ENCODE measurements at regions not wholly inside any gene's neighbourhood (a gene's known extent, or its start where the extent isn't known, plus 50 kb on each side); places are given as distances from the start of the nearest gene placed in this dataset.
"Not testable (repeated sequence)": the region's sequence is repeated elsewhere in the genome, so short reads cannot be mapped to it uniquely, and the experiment has no call there.

- Mint-ChIP-seq H3K27me3 (peaks cover 38% of the 10 kb centered on the region), H3K4me1 (no peaks in the 10 kb centered on the region), H3K9me3 (peaks cover 0 to 5% of the 10 kb centered on the region in 2 donors), H3K27ac (no peak overlapping the region), H3K4me3 (no peak overlapping the region)
- DNase-seq (no peak), ATAC-seq (no peak)
These were observed 148.6 kb downstream of the COPS8 start for GRCh38 chr2:237234268-237234667.

- no peak for ATAC-seq
These were observed 149.8 kb downstream of the COPS8 start for GRCh38 chr2:237235383-237236095.

GRCh38 chr2:237236188-237236587 lies 150.5 kb downstream of the COPS8 start:
- no peaks in the 10 kb centered on the region for H3K4me1 Mint-ChIP-seq
- DNase-seq (no peak), ATAC-seq (no peak)
- no peak overlapping the region for H3K27ac Mint-ChIP-seq
- peaks cover 0 to 5% of the 10 kb centered on the region in 2 donors for H3K9me3 Mint-ChIP-seq
- peaks cover 27% of the 10 kb centered on the region for H3K27me3 Mint-ChIP-seq
- H3K4me3 Mint-ChIP-seq = no peak overlapping the region

More at GRCh38 chr2:237235383-237236095, 149.8 kb downstream of the COPS8 start:
- no peak for DNase-seq
- Mint-ChIP-seq H3K4me3 (no peak overlapping the region), H3K27me3 (peaks cover 30% of the 10 kb centered on the region), H3K4me1 (no peaks in the 10 kb centered on the region), H3K27ac (no peak overlapping the region), H3K9me3 (peaks cover 0 to 5% of the 10 kb centered on the region in 2 donors)

GRCh38 chr2:237238249-237238648 lies 152.6 kb downstream of the COPS8 start:
- Mint-ChIP-seq H3K9me3 (peaks cover 3 to 8% of the 10 kb centered on the region in 2 donors), H3K27ac (no peak overlapping the region)
- no peak for ATAC-seq

GRCh38 chr2:237240252-237240651 lies 154.6 kb downstream of the COPS8 start:
- Mint-ChIP-seq H3K4me3 (no peak overlapping the region), H3K27me3 (peaks cover 16% of the 10 kb centered on the region), H3K9me3 (peaks cover 7 to 11% of the 10 kb centered on the region in 2 donors), H3K4me1 (no peaks in the 10 kb centered on the region), H3K27ac (no peak overlapping the region)
- DNase-seq (no peak), ATAC-seq (no peak)

More at GRCh38 chr2:237238249-237238648, 152.6 kb downstream of the COPS8 start:
- no peaks in the 10 kb centered on the region for H3K4me1 Mint-ChIP-seq
- no peak overlapping the region for H3K4me3 Mint-ChIP-seq
- peaks cover 9% of the 10 kb centered on the region for H3K27me3 Mint-ChIP-seq
- DNase-seq = no peak

- DNase-seq, H3K27ac Mint-ChIP-seq, H3K4me1 Mint-ChIP-seq, H3K4me3 Mint-ChIP-seq, ATAC-seq: not testable (repeated sequence)
- Mint-ChIP-seq H3K27me3 (peaks cover 16% of the 10 kb centered on the region), H3K9me3 (peaks cover 7 to 11% of the 10 kb centered on the region in 2 donors)
These were observed 155.2 kb downstream of the COPS8 start for GRCh38 chr2:237240868-237241267.

- no peak overlapping the region for H3K27ac Mint-ChIP-seq
- no peaks in the 10 kb centered on the region for H3K4me1 Mint-ChIP-seq
- ATAC-seq = no peak
- peaks cover 7% of the 10 kb centered on the region for H3K27me3 Mint-ChIP-seq
- H3K4me3 Mint-ChIP-seq = no peak overlapping the region
- DNase-seq = no peak
- peaks cover 7 to 11% of the 10 kb centered on the region in 2 donors for H3K9me3 Mint-ChIP-seq
These were observed 156.4 kb downstream of the COPS8 start for GRCh38 chr2:237242091-237242536.

GRCh38 chr2:237243487-237243886 lies 157.8 kb downstream of the COPS8 start:
- Mint-ChIP-seq H3K27me3 (peaks cover 7% of the 10 kb centered on the region), H3K4me1 (no peaks in the 10 kb centered on the region), H3K27ac (no peak overlapping the region), H3K4me3 (no peak overlapping the region), H3K9me3 (peaks cover 7 to 11% of the 10 kb centered on the region in 2 donors)
- no peak for ATAC-seq
- DNase-seq = no peak

GRCh38 chr2:237244178-237244577 lies 158.5 kb downstream of the COPS8 start:
- H3K27ac Mint-ChIP-seq = no peak overlapping the region
- DNase-seq (no peak), ATAC-seq (no peak)
- peaks cover 7 to 11% of the 10 kb centered on the region in 2 donors for H3K9me3 Mint-ChIP-seq
- no peaks in the 10 kb centered on the region for H3K4me1 Mint-ChIP-seq
- no peak overlapping the region for H3K4me3 Mint-ChIP-seq
- peaks cover 10% of the 10 kb centered on the region for H3K27me3 Mint-ChIP-seq

- Mint-ChIP-seq H3K9me3 (peaks cover 7 to 11% of the 10 kb centered on the region in 2 donors), H3K4me3 (no peak overlapping the region), H3K27ac (no peak overlapping the region), H3K4me1 (no peaks in the 10 kb centered on the region), H3K27me3 (peaks cover 15% of the 10 kb centered on the region)
- ATAC-seq (no peak), DNase-seq (no peak)
These were observed 159.4 kb downstream of the COPS8 start for GRCh38 chr2:237244976-237245646.

- H3K9me3 Mint-ChIP-seq = no peaks in the 10 kb centered on the region
- DNase-seq = no peak
- no peak overlapping the region for H3K4me3 Mint-ChIP-seq
- no peaks in the 10 kb centered on the region for H3K4me1 Mint-ChIP-seq
- ATAC-seq = no peak
- no peak overlapping the region for H3K27ac Mint-ChIP-seq
- H3K27me3 Mint-ChIP-seq = peaks cover 29% of the 10 kb centered on the region
These were observed 163.4 kb downstream of the COL6A3 start for GRCh38 chr2:237250599-237250998.

GRCh38 chr2:237251986-237252385 lies 162.0 kb downstream of the COL6A3 start:
- H3K4me1 Mint-ChIP-seq = no peaks in the 10 kb centered on the region
- no peaks in the 10 kb centered on the region for H3K9me3 Mint-ChIP-seq
- peaks cover 29% of the 10 kb centered on the region for H3K27me3 Mint-ChIP-seq
- H3K27ac Mint-ChIP-seq = no peak overlapping the region
- H3K4me3 Mint-ChIP-seq = no peak overlapping the region
- ATAC-seq (no peak), DNase-seq (no peak)

GRCh38 chr2:237253046-237253702 lies 160.8 kb downstream of the COL6A3 start:
- Mint-ChIP-seq H3K9me3 (no peaks in the 10 kb centered on the region), H3K4me3 (no peak overlapping the region), H3K4me1 (peaks cover 5% of the 10 kb centered on the region), H3K27ac (no peak overlapping the region), H3K27me3 (peaks cover 29% of the 10 kb centered on the region)
- DNase-seq = no peak
- ATAC-seq = no peak

- ATAC-seq (no peak), DNase-seq (no peak)
- peaks cover 25% of the 10 kb centered on the region for H3K27me3 Mint-ChIP-seq
- H3K9me3 Mint-ChIP-seq = no peaks in the 10 kb centered on the region
- peaks cover 7% of the 10 kb centered on the region for H3K4me1 Mint-ChIP-seq
- no peak overlapping the region for H3K4me3 Mint-ChIP-seq
- H3K27ac Mint-ChIP-seq = no peak overlapping the region
These were observed 159.5 kb downstream of the COL6A3 start for GRCh38 chr2:237254369-237254861.

GRCh38 chr2:237254911-237255578 lies 158.9 kb downstream of the COL6A3 start:
- peaks cover 7% of the 10 kb centered on the region for H3K4me1 Mint-ChIP-seq
- H3K27ac Mint-ChIP-seq = no peak overlapping the region
- H3K9me3 Mint-ChIP-seq = no peaks in the 10 kb centered on the region
- peaks cover 22% of the 10 kb centered on the region for H3K27me3 Mint-ChIP-seq
- no peak overlapping the region for H3K4me3 Mint-ChIP-seq
- ATAC-seq = no peak
- no peak for DNase-seq
